Glutamatergic neuron (in vitro differentiated cells): ENCODE measurements at regions not wholly inside any gene's neighbourhood (a gene's known extent, or its start where the extent isn't known, plus 50 kb on each side); places are given as distances from the start of the nearest gene placed in this dataset.

Source experiments
- DNase-seq: peaks from one replicate; pipeline ENCODE4 v3.0.0; 2022
- H3K27ac Mint-ChIP-seq: one replicate; pipeline ENCODE4 v1.8.0; 2020; ENCODE audit warnings: mild to moderate bottlenecking, mixed read lengths, inconsistent platforms; ENCODE audit not compliant: unreplicated experiment
- H3K27me3 Mint-ChIP-seq: one replicate; pipeline ENCODE4 v1.8.0; 2020; ENCODE audit warnings: mild to moderate bottlenecking, moderate library complexity, mixed read lengths, inconsistent platforms; ENCODE audit not compliant: unreplicated experiment
- H3K36me3 Mint-ChIP-seq: one replicate; pipeline ENCODE4 v1.8.0; 2020; ENCODE audit warnings: mild to moderate bottlenecking, mixed read lengths, inconsistent platforms; ENCODE audit not compliant: unreplicated experiment
- H3K4me1 Mint-ChIP-seq: one replicate; pipeline ENCODE4 v1.8.0; 2020; ENCODE audit warnings: mild to moderate bottlenecking, low read depth, mixed read lengths, inconsistent platforms; ENCODE audit not compliant: unreplicated experiment
- H3K4me3 Mint-ChIP-seq: one replicate; pipeline ENCODE4 v1.8.0; 2020; ENCODE audit warnings: mild to moderate bottlenecking, mixed read lengths, inconsistent platforms; ENCODE audit not compliant: unreplicated experiment
- H3K9me3 Mint-ChIP-seq: one replicate; pipeline ENCODE4 v1.8.0; 2020; ENCODE audit warnings: mild to moderate bottlenecking, moderate library complexity, mixed read lengths, inconsistent platforms; ENCODE audit not compliant: unreplicated experiment
- TF ChIP-seq, protein P1 (sequence below): fragments of 200-600 bp; sonication (generic); IDR thresholded peaks from one replicate; pipeline ENCODE4 v1.5.0; 2021; ENCODE audit not compliant: partially characterized antibody, unreplicated experiment

DNA sequence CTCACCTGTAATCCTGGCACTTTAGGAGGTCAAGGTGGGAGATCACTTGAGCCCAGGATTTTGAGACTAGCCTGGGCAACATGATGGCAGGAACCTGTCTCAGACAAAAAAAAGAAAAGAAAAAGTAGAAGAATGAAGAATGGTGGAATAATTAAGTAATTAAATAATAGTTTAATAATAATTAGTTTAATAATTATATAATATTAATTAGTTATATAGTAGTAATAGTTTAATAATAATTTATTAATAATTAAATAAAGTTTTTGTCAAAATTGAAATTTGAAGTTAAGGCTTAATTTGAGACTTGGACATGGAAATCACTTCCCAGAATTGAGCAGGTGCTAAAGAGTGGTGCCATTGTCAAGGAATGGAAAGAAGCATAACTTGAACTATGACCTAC lies 52.2 kb upstream of the ABCA12 start:
- TF ChIP-seq, protein P1, sequence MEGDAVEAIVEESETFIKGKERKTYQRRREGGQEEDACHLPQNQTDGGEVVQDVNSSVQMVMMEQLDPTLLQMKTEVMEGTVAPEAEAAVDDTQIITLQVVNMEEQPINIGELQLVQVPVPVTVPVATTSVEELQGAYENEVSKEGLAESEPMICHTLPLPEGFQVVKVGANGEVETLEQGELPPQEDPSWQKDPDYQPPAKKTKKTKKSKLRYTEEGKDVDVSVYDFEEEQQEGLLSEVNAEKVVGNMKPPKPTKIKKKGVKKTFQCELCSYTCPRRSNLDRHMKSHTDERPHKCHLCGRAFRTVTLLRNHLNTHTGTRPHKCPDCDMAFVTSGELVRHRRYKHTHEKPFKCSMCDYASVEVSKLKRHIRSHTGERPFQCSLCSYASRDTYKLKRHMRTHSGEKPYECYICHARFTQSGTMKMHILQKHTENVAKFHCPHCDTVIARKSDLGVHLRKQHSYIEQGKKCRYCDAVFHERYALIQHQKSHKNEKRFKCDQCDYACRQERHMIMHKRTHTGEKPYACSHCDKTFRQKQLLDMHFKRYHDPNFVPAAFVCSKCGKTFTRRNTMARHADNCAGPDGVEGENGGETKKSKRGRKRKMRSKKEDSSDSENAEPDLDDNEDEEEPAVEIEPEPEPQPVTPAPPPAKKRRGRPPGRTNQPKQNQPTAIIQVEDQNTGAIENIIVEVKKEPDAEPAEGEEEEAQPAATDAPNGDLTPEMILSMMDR, result no peak
- Mint-ChIP-seq H3K4me1 (peaks cover 2% of the 10 kb centered on the region), H3K27me3 (no peaks in the 10 kb centered on the region), H3K4me3 (no peak overlapping the region), H3K36me3 (no peaks in the 10 kb centered on the region), H3K27ac (no peak overlapping the region), H3K9me3 (peaks cover 2% of the 10 kb centered on the region)
- DNase-seq, result no peak

GRCh38 chr2:215189393-215189792 lies 51.0 kb upstream of the ABCA12 start:
- TF ChIP-seq, protein P1, result no peak
- no peak overlapping the region for H3K27ac Mint-ChIP-seq
- DNase-seq, result no peak
- H3K9me3 Mint-ChIP-seq, result peaks cover 2% of the 10 kb centered on the region
- H3K36me3 Mint-ChIP-seq, result no peaks in the 10 kb centered on the region
- no peaks in the 10 kb centered on the region for H3K27me3 Mint-ChIP-seq
- H3K4me1 Mint-ChIP-seq, result peaks cover 2% of the 10 kb centered on the region
- no peak overlapping the region for H3K4me3 Mint-ChIP-seq
